Muscle of back (tissue), 3 donors: ENCODE measurements at regions not wholly inside any gene's neighbourhood (a gene's known extent, or its start where the extent isn't known, plus 50 kb on each side); places are given as distances from the start of the nearest gene placed in this dataset.

ENCODE experiments used
- DNase-seq, 3 donors: peaks; one replicate each; pipeline versions ENCODE4 v3.0.0 to v3.0.0-alpha.2; 2013

DNA sequence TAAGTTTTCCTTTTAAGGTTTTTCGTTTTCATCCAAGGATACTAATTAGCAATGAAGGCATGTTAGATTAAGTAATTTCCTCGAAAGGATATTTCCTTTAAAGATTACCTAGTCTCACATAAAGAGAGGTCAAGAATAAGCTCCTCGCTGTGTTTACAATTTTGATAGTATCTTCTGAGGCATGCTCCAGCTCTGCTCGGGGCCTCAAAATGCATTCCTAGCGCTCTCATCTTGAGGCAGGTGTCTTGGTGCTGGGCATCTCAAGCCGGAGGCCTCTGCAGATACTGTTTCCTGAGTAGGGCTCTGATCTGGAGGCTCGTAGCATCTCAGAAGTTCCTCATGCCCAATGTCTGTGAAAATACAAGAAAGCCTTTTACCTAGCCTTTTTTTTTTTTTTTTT, 128.6 kb upstream of the SNX19 start:
- DNase-seq = no peak

DNA sequence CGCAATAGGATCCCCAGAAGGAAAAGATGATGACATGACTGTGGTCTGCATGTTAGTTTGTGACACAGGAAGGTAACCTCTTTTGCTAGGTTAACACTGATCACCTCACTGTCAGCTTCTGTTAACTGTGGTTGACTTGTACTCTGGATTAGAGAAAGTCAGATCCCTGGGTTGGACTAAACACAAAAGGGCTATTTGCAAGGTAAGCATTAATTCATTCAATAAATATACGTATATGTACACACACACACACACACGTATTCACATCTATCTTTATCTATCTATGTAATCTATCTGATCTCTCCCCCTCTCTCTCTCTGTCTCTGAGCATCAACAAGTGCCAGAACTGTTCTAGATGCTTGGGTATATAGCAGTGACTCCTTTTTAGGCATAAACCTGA, 136.1 kb upstream of the SNX19 start:
- DNase-seq = no peak

DNA sequence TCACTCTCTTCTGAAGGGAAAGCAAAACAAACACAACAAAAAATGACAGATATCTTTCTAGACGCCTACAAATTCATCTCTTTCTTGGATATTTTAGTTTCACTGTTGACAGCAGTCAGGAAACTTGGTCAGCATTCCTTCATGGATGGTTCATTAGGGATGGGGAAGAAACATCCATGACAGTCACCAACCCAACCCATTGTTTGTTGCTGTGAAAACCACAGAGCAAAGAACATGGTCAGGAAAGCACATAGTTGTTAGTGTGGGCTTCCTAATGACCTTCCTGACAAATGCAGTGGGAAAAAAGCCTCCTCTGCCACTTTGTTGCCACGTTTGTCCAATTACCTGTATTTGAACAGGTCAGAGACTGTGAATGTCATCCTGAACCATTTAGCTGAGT, 139.8 kb upstream of the SNX19 start:
- DNase-seq = no peak

DNA sequence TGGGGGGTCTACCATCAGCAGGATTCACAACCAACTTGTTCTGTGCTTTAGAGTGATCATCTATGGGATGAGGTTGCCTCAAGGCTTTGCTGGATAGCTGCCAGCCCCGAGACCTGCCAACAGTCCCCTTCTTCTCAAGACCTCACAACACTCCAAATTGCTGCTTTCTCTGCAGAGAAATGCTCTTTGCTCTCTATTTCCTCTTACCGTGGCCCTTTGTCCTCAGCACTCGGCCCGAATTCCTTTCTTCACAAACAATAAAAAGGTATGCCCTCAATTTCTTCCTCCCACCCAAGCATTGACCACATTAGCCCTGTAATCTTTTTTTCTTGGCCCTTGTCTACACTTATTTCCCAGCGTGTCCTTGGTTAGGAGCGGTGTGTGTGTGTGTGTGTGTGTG, 147.4 kb upstream of the SNX19 start:
- no peak for DNase-seq

DNA sequence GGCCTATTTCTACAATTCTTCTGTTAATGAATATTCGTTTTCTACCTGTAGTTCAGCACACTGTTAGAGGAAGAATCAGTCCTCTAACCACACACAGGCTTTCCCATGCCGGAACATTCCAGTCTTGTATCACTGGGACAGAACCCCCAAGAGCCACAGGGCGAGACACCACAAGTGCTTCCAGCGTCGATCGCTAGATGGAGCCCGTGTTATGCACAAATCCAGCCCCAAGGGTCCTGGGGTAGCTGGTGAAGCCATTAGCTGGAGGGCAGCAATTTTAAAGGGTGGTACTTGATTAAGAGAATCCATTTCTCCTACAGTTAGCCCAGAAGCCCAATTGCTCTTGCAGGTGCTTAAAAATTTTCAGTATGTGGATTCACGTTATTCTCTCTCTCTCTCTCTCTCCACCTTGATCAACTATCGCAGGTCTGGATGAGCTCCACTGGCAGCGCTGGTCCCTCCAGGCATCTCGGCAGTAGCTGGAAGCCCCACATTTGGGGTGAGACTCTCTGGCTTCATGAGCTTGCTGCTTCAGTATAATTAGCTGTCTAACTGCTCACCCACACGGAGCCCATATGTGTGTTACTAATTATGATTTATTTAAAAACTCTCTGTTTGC, 148.2 kb upstream of the SNX19 start:
- DNase-seq = peak; percentile 50 to 69 (median 61)

DNA sequence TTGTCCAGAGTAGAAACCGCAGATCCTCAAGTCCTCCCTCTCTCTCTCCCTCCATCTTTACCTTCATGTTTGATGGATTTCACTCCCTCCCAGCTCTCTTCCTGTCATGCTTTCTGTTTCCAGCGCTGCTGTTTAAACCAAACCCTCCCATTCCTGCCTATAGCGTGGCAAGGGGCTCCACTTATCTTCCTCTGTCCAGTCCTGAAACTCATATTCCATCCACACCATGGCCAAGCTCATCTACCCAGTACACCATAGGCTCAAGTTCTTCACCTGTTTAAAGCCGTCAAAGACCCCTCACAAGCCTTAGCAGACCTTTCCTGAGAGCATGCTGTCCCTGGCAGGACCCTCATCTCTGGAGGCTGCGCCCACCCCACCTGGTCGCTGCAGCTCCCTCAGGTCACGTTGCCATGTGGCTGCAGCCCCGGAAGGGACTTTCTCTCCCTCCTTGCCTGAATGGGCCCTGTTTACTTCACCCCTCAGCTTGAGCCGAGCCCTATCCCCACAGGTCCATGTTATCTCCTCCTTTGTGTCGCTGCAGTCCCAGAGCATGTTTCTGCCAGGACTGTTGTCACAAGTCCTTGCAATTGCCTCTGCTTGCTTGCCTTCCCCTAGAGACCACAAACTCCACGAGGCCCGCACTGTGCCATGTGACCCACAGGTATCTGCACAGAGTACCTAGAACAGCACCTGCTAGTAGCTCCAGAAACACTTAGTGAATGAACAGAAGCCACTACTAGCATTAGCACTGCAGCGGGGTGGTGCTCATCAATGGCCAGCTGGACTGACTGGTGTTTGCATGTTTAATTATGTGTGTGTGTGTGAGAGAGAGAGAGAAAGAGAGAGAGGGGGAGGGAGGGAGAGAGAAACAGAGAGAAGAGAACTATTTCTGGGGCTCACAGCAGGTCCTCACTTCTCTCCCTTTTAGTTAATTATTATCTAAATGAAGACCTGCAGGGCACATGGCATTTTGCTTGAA, 149.4 kb upstream of the SNX19 start:
- DNase-seq = no peak

DNA sequence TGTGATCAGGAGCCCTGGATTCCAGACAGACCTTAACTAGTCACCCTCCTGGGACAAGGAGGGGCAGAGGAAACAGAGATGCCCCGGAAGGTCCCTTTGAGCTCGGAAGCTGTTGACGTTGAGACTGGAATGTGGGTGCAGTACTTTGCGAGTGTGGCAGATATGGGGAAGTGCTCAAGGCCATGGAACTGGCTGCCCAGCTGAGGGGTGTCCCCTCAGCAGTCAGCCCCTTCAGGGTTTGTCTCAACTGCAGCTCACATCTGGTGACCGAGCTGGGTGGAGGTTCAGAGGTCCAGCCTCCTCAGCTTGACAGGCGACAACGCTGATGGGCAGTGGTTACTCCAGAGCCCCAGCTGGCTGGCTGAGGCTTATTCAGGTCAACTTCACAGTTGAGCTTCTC, 150.3 kb upstream of the SNX19 start:
- no peak for DNase-seq

DNA sequence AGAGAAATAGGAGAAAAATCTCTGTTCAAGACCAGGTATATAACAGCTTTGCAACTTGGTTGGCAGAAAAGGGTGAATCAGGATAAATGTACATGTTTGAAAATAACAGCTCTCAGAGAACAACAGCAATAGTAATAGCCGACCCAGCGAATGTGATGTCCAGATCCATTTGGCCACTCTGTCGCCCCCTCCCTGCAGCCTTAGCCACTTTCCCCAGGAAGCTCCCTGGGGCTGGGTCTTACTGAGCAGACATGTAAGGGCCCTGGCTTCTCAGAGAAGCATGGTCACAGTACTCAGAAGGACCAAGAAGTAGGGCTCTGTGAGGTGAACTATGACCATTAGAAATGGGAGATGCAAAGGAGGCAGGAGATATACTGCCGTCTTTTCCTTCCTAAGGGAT, 154.1 kb upstream of the SNX19 start:
- DNase-seq = no peak

DNA sequence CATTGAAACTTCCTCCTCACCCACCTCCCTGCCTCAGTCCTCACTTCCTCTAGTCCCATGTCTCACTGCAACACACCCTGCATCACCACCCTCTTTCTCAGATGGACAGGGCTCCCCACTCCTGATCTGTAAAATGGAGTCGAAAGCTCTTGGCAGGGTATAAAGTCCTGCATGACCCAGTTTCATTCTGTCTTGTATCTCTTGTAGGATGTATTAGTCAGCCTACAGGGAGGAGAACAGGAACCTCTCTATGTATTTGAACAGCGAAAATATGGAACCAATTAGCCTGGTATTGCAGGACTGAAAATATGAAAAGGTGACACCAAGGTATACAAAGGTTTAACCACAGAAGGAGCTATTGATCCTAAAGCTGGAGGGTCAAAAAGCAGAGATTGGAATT, 156.9 kb upstream of the SNX19 start:
- no peak for DNase-seq

DNA sequence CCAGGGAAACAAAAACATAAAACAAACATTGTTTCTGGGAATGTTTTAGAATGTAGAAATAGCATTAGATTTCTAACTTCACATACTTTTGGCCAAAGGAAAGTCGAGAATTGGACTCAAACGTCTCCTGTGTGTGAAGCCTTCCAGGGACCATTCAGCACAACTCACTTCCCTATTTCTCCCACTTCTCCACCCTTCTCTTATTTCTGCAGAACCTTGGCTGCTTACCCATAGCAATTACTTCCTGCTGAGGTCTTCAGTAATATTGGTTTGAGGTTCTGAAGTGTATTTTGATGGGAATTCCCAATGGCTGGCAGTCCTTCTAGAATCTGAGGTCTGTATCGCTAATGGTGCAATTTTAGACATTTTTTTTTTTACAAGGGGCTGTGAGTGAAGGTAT, 158.3 kb upstream of the SNX19 start:
- peak in 2 of 3 donors; percentile 46 to 47 for DNase-seq

DNA sequence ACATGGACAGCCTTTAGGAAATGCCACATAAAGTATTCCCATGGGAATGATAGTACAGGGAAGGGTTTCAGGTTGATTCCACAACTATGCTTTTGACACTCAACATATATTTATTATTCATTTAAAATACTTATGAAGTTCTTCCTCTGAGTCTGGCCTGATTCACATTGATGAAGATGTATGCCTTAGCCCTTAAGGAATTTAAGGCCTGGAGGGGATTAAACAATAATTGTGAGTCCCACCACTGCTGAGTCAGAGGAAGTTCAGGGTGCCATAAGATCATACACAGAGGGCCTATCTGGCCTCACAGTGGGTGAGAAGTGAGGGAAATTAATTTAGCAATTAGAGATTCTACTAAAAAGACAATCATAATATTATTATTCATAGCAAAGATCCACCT, 161.1 kb upstream of the SNX19 start:
- DNase-seq = peak in 1 of 3 donors; percentile 25

DNA sequence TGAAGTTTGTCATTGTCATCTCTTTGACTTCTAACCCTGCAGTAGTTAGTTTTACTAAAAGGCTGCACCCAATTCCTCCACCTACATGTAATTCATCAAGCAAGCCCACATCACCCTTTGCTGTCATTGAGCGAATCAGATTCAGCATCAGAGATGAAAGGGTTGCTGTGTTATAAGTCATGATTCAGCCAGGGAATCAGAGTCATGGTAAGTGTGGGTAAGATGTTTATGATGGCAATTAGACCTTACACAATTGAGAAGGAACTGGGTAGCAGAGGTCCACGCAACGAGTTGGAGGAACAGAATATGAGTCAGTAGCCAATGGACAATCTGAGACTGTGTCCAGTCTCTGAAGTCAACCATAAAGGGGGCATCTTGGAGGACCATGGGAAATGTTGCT, 162.8 kb upstream of the SNX19 start:
- DNase-seq = no peak

DNA sequence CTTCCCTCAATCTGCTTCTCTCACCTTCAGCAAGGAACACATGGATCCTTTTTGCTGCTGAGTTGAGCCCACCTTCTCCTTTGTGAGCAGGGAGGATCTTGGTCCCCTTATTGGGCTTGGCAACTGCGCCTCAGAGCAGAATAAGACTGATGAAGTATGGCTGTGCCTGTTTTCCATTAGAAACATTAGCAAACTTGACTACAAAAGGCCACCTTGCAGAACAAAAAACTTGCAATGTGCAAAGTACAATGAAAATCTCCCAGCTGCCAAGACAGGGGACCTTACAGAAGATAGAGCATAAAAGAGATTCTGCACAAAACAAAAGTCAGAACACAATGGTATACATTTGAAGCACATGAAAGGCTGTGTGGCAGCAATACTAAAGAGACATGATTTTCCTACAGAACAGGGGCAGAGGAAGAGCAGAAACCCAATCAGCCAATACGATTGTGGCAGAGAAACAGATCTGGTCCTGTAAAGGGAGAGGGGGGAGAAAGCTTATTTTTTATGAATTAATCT, 173.5 kb upstream of the SNX19 start:
- no peak for DNase-seq

DNA sequence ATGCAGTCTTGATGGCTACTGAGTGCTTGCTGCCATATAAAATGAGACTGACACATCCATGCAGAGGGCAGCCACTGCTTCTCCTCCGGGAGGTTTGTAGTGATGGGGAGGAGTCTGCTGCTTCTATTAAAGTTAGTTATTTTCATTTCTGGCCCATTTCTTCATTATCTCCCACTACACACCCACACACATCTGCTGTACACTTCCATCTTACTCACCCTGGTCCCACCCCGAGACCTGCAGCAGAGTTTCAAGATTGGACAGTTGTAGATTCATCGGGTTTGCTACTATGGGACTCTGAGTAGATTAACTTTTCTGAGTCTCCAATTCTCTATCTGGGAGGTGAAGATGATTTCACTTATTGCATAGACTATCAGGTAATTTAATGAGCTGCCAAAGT, 176.2 kb upstream of the SNX19 start:
- DNase-seq = no peak

DNA sequence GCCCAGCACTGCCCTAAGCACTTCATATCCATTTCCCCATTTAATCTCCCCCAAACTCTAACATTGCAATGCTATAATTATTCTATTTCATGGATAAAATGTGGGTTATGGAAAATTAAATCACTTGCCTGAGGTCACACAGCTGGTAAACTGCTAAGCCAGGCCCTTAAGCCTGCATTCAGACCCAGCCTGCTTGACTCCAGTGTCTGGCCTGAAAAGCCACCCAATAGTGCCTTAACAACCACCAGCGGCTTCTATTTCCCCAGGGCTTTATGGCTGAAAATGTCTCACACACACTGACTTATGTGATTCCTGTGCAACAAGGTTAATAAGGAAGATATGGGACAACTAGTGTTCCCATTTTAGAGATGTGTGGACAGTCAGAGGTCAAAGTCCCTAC, 178.5 kb upstream of the SNX19 start:
- no peak for DNase-seq

DNA sequence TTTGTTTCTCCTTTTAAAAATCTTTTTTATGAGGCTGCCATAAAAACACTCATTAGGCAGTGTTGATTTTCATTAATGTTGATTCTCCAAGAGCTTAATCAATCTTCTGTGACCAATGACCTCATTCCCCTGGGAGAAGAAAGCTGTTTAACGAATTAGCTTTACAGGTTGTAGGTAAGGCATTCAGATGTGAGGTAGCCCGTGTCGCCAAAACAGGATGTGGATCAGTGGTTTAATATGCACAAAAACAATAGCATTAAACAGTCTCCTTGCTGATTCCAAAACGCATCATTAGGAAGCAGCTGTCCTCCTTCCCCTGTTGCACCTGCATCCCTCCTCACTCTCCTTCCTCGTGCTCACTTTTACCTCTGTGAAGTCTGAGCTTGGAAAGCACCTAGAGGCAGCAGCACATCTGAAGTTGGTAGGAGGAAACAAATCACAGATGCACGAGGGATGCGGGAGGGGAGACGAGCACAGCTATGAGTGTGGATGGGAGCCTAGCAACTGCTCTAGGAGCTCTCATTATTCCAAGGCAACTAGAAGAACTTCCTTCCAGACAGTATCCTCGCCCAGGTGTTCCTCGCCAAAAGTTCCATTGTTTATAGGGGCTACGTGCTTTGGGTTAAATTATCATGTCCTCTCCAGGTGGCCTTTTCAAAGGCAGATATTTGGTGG, 179.4 kb upstream of the SNX19 start:
- DNase-seq = no peak

DNA sequence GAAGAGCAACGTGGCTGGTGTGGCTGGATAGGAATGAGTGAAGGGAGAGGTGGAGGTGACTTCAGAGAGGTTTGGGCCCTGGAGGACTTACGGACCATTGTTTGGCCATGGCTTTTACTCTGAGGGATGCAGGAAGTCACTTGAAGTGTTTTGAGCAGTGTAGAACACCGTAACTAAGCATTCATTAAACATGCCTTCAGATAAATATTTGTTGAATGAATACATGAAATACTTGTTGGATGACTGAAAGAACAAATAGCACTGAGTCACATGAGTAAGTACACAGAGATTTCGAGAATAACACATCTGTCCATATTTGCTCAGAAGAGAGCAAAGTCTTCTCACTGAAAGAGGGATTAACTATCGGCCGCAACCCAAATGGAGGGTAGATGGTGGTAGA, 182.7 kb upstream of the SNX19 start:
- no peak for DNase-seq

DNA sequence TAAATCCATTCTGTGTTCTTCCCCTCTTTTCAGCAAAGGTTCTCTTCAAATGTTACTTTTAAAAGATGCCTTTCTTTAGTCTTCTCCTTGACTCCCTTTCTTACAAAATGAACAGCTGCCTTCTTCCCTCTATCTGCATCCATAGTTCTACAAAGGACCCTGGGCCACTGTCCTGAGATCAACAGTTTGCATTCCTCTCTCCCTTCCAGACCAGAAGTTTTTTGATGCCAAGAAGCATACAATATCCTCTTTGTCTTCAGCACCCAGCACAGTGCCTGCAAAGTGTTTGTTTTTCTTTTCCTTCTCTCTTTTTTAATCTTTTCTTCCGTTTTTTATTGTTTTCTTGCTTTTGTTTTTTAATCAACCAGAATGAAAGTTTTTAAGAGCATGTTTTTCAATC, 183.5 kb upstream of the SNX19 start:
- DNase-seq = no peak

DNA sequence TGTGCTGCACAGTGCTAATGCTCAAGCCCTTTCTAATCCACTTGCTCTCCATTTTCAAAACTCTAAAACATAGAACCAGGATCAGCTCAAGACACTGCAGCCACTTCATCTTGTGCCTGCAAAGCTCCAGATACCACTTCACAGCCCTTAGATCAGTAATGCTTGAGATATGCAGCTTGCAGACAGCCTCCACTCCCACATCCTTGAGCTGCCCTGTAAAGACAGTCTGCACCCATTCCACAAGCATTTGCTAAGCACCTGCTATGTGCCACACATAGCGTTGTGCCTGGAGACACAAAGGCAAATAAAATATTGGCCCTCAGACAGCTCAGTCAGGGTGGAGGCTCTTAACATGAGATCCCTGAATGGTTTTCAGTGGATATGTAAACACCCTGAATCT, 192.5 kb upstream of the SNX19 start:
- no peak for DNase-seq

DNA sequence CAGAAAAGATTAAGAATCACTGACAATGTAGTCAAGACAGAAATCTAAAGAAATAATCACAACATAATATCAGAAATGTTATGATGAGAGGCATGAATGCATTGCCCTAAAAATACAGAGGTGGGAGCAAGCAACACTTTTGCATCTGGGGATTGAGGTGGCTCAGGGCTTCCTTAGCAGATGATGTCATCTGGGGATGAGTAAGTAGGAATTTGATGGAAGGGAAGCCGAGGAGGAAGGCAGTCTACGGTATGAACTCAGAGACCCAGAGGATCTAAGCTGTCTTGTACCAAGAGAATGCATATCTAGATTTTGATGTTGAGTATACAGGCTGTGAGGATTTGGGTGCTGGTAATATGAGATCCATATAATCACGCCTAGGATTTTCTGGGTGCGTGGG, 193.0 kb upstream of the SNX19 start:
- DNase-seq = peak in 1 of 3 donors; percentile 15

DNA sequence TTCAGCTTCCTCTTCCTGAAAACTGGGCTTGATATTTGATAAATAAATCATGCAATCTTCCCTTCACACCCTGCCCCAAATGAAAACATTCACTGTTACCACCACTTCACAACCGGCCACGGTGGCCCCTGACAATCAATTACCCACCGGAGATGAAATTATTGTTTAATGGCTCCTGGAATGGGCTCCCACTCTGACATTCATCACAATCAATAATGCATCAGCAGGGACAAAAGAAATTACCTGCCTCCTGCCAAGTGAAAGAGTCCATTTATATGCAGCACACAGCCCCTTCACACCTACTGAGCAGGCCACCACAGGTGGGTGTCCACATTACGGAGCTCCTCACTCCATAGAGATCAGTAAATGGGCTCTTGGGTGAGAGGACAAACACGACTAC, 193.5 kb upstream of the SNX19 start:
- DNase-seq = no peak

DNA sequence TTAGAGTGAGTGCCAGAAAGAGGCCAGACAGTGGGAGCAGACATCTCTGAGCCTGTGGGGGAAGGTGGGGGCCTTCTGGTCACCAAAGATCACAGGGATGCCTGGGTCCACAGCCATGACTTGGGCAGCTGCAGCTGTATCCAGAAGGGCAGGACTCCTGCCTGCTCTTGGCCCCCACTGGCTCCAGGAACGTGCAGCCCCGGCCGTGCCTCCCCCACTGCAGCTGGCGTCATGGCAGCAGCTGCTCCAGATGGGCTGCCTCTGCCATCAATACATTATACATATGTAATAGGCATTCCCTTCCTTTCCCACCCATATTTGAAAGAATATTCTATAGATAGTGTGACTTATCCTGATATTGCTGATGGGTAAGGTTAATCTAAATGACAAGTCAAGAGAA, 195.5 kb upstream of the SNX19 start:
- DNase-seq = no peak

DNA sequence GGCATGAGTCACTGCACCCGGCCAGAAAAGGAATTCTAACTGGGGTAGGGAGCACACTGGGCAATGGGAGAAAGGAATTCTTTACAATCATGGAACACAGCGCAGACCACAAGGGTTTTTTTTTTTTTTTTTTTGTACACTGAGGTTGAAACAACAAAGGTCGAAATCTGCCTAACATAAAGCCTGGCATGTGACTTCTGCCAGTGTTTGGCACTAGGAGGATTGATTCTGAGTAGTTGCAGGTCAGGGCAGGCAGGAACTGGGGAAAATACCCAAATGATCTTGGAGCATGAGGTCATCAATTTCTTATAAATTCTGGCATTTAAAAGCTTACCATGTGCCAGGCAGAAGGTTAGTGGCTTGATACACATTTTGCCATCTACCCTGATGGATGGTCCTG, 202.0 kb upstream of the SNX19 start:
- no peak for DNase-seq
